ENCODE measurements at regions not wholly inside any gene's neighbourhood (a gene's known extent, or its start where the extent isn't known, plus 50 kb on each side); places are given as distances from the start of the nearest gene placed in this dataset.
"Not testable (repeated sequence)": the region's sequence is repeated elsewhere in the genome, so short reads cannot be mapped to it uniquely, and the experiment has no call there.

- WGBS, 2 experiments, result 92% methylated on average over 1 of the region's 1 CpG; no CpG with 5 or more reads in 1 of the 2 experiments
- H3K4me1 ChIP-seq (ENCODE audit: control insufficient read depth, insufficient read depth, low read length), result no peaks in the 10 kb centered on the region
- no peaks in the 10 kb centered on the region for H3K27me3 ChIP-seq (ENCODE audit: control insufficient read depth, insufficient read depth, low read length, poor library complexity, severe bottlenecking)
- H3K4me3 ChIP-seq (ENCODE audit: insufficient read depth, low read depth, low read length), result no peak overlapping the region
- no peak overlapping the region for H3K27ac ChIP-seq (ENCODE audit: insufficient read depth, low read depth, low read length, poor library complexity, severe bottlenecking)
- no peaks in the 10 kb centered on the region for H3K9me3 ChIP-seq (ENCODE audit: control insufficient read depth, low read length)
- no peaks in the 10 kb centered on the region for H3K36me3 ChIP-seq (ENCODE audit: control insufficient read depth, insufficient read depth, low read length)
Measured at GRCh38 chr5:82593481-82593880, 315.3 kb upstream of the RPS23 start.

- H3K27ac ChIP-seq (ENCODE audit: insufficient read depth, low read depth, low read length, poor library complexity, severe bottlenecking), result no peak overlapping the region
- H3K4me3 ChIP-seq (ENCODE audit: insufficient read depth, low read depth, low read length), result no peak overlapping the region
- no peaks in the 10 kb centered on the region for H3K4me1 ChIP-seq (ENCODE audit: control insufficient read depth, insufficient read depth, low read length)
- H3K36me3 ChIP-seq (ENCODE audit: control insufficient read depth, insufficient read depth, low read length), result no peaks in the 10 kb centered on the region
- no peaks in the 10 kb centered on the region for H3K27me3 ChIP-seq (ENCODE audit: control insufficient read depth, insufficient read depth, low read length, poor library complexity, severe bottlenecking)
- no peaks in the 10 kb centered on the region for H3K9me3 ChIP-seq (ENCODE audit: control insufficient read depth, low read length)
Measured at GRCh38 chr5:82591021-82591515, 312.9 kb upstream of the RPS23 start.

GRCh38 chr5:82590112-82590511, 312.0 kb upstream of the RPS23 start:
- WGBS, 2 experiments, result 100% methylated on average over 1 of the region's 1 CpG; no CpG with 5 or more reads in 1 of the 2 experiments
- no peaks in the 10 kb centered on the region for H3K27me3 ChIP-seq (ENCODE audit: control insufficient read depth, insufficient read depth, low read length, poor library complexity, severe bottlenecking)
- no peak overlapping the region for H3K4me3 ChIP-seq (ENCODE audit: insufficient read depth, low read depth, low read length)
- H3K9me3 ChIP-seq (ENCODE audit: control insufficient read depth, low read length), result no peaks in the 10 kb centered on the region
- H3K4me1 ChIP-seq (ENCODE audit: control insufficient read depth, insufficient read depth, low read length), result no peaks in the 10 kb centered on the region
- H3K27ac ChIP-seq (ENCODE audit: insufficient read depth, low read depth, low read length, poor library complexity, severe bottlenecking), result no peak overlapping the region
- no peaks in the 10 kb centered on the region for H3K36me3 ChIP-seq (ENCODE audit: control insufficient read depth, insufficient read depth, low read length)

- no peak overlapping the region for H3K4me3 ChIP-seq (ENCODE audit: insufficient read depth, low read depth, low read length)
- H3K27me3 ChIP-seq (ENCODE audit: control insufficient read depth, insufficient read depth, low read length, poor library complexity, severe bottlenecking), result no peaks in the 10 kb centered on the region
- H3K27ac ChIP-seq (ENCODE audit: insufficient read depth, low read depth, low read length, poor library complexity, severe bottlenecking), result no peak overlapping the region
- WGBS, 2 experiments, result 85 to 89% methylated on average over 2 to 3 of the region's 3 CpGs
- no peaks in the 10 kb centered on the region for H3K9me3 ChIP-seq (ENCODE audit: control insufficient read depth, low read length)
- no peaks in the 10 kb centered on the region for H3K36me3 ChIP-seq (ENCODE audit: control insufficient read depth, insufficient read depth, low read length)
- no peaks in the 10 kb centered on the region for H3K4me1 ChIP-seq (ENCODE audit: control insufficient read depth, insufficient read depth, low read length)
Measured at GRCh38 chr5:82586661-82587310, 308.6 kb upstream of the RPS23 start.

GRCh38 chr5:82586181-82586580, 308.0 kb upstream of the RPS23 start:
- Histone ChIP-seq H3K27me3 (ENCODE audit: control insufficient read depth, insufficient read depth, low read length, poor library complexity, severe bottlenecking) (no peaks in the 10 kb centered on the region), H3K27ac (ENCODE audit: insufficient read depth, low read depth, low read length, poor library complexity, severe bottlenecking) (no peak overlapping the region), H3K36me3 (ENCODE audit: control insufficient read depth, insufficient read depth, low read length) (no peaks in the 10 kb centered on the region), H3K4me3 (ENCODE audit: insufficient read depth, low read depth, low read length) (no peak overlapping the region), H3K9me3 (ENCODE audit: control insufficient read depth, low read length) (no peaks in the 10 kb centered on the region), H3K4me1 (ENCODE audit: control insufficient read depth, insufficient read depth, low read length) (no peaks in the 10 kb centered on the region)
- 60 to 66% methylated on average over 2 of the region's 2 CpGs for WGBS, 2 experiments

GRCh38 chr5:82584631-82585030, 306.5 kb upstream of the RPS23 start:
- Histone ChIP-seq H3K27ac (ENCODE audit: insufficient read depth, low read depth, low read length, poor library complexity, severe bottlenecking) (no peak overlapping the region), H3K36me3 (ENCODE audit: control insufficient read depth, insufficient read depth, low read length) (no peaks in the 10 kb centered on the region), H3K9me3 (ENCODE audit: control insufficient read depth, low read length) (no peaks in the 10 kb centered on the region), H3K4me3 (ENCODE audit: insufficient read depth, low read depth, low read length) (no peak overlapping the region), H3K4me1 (ENCODE audit: control insufficient read depth, insufficient read depth, low read length) (no peaks in the 10 kb centered on the region), H3K27me3 (ENCODE audit: control insufficient read depth, insufficient read depth, low read length, poor library complexity, severe bottlenecking) (no peaks in the 10 kb centered on the region)
- WGBS, 2 experiments, result 80 to 83% methylated on average over 4 of the region's 4 CpGs

- H3K9me3 ChIP-seq (ENCODE audit: control insufficient read depth, low read length); H3K4me1 ChIP-seq (ENCODE audit: control insufficient read depth, insufficient read depth, low read length); H3K4me3 ChIP-seq (ENCODE audit: insufficient read depth, low read depth, low read length); H3K27ac ChIP-seq (ENCODE audit: insufficient read depth, low read depth, low read length, poor library complexity, severe bottlenecking); H3K27me3 ChIP-seq (ENCODE audit: control insufficient read depth, insufficient read depth, low read length, poor library complexity, severe bottlenecking); H3K36me3 ChIP-seq (ENCODE audit: control insufficient read depth, insufficient read depth, low read length): not testable (repeated sequence)
- 95 to 96% methylated on average over 6 of the region's 6 CpGs for WGBS, 2 experiments
Measured at GRCh38 chr5:82583331-82583730, 305.2 kb upstream of the RPS23 start.

GRCh38 chr5:82564963-82565362, 286.8 kb upstream of the RPS23 start:
- H3K27me3 ChIP-seq (ENCODE audit: control insufficient read depth, insufficient read depth, low read length, poor library complexity, severe bottlenecking), result no peaks in the 10 kb centered on the region
- H3K36me3 ChIP-seq (ENCODE audit: control insufficient read depth, insufficient read depth, low read length), result no peaks in the 10 kb centered on the region
- WGBS, 2 experiments, result 85 to 91% methylated on average over 1 of the region's 1 CpG
- H3K27ac ChIP-seq (ENCODE audit: insufficient read depth, low read depth, low read length, poor library complexity, severe bottlenecking), result no peak overlapping the region
- no peaks in the 10 kb centered on the region for H3K9me3 ChIP-seq (ENCODE audit: control insufficient read depth, low read length)
- H3K4me3 ChIP-seq (ENCODE audit: insufficient read depth, low read depth, low read length), result no peak overlapping the region
- H3K4me1 ChIP-seq (ENCODE audit: control insufficient read depth, insufficient read depth, low read length), result no peaks in the 10 kb centered on the region

GRCh38 chr5:82563745-82564144, 285.6 kb upstream of the RPS23 start:
- no peaks in the 10 kb centered on the region for H3K4me1 ChIP-seq (ENCODE audit: control insufficient read depth, insufficient read depth, low read length)
- no peaks in the 10 kb centered on the region for H3K36me3 ChIP-seq (ENCODE audit: control insufficient read depth, insufficient read depth, low read length)
- no peaks in the 10 kb centered on the region for H3K9me3 ChIP-seq (ENCODE audit: control insufficient read depth, low read length)
- no peak overlapping the region for H3K27ac ChIP-seq (ENCODE audit: insufficient read depth, low read depth, low read length, poor library complexity, severe bottlenecking)
- no peak overlapping the region for H3K4me3 ChIP-seq (ENCODE audit: insufficient read depth, low read depth, low read length)
- H3K27me3 ChIP-seq (ENCODE audit: control insufficient read depth, insufficient read depth, low read length, poor library complexity, severe bottlenecking), result no peaks in the 10 kb centered on the region

- Histone ChIP-seq H3K27ac (ENCODE audit: insufficient read depth, low read depth, low read length, poor library complexity, severe bottlenecking) (no peak overlapping the region), H3K9me3 (ENCODE audit: control insufficient read depth, low read length) (no peaks in the 10 kb centered on the region), H3K4me1 (ENCODE audit: control insufficient read depth, insufficient read depth, low read length) (no peaks in the 10 kb centered on the region), H3K27me3 (ENCODE audit: control insufficient read depth, insufficient read depth, low read length, poor library complexity, severe bottlenecking) (no peaks in the 10 kb centered on the region), H3K36me3 (ENCODE audit: control insufficient read depth, insufficient read depth, low read length) (no peaks in the 10 kb centered on the region), H3K4me3 (ENCODE audit: insufficient read depth, low read depth, low read length) (no peak overlapping the region)
- WGBS, 2 experiments, result 93 to 96% methylated on average over 6 of the region's 6 CpGs
Measured at GRCh38 chr5:82562696-82563240, 284.6 kb upstream of the RPS23 start.
